ENCODE measurements at regions not wholly inside any gene's neighbourhood (a gene's known extent, or its start where the extent isn't known, plus 50 kb on each side); places are given as distances from the start of the nearest gene placed in this dataset.

- no peaks in the 10 kb centered on the region for H3K4me1 Mint-ChIP-seq (ENCODE audit: unreplicated experiment)
- no peak overlapping the region for H3K27ac Mint-ChIP-seq (ENCODE audit: unreplicated experiment)
Observed at GRCh38 chr4:33751050-33751449, 2493.3 kb downstream of the ARAP2 start.

GRCh38 chr4:33772582-33772981, 2471.7 kb downstream of the ARAP2 start:
- no peaks in the 10 kb centered on the region for H3K4me1 Mint-ChIP-seq (ENCODE audit: unreplicated experiment)
- H3K4me3 Mint-ChIP-seq (ENCODE audit: unreplicated experiment), result no peak overlapping the region
- no peak for TF ChIP-seq CTCF (IDR thresholded peaks at IDR 0.05; ENCODE audit: unreplicated experiment)
- no peak for DNase-seq (ENCODE audit: low spot score)
- no peaks in the 10 kb centered on the region for H3K9me3 Mint-ChIP-seq (ENCODE audit: unreplicated experiment)
- no peak overlapping the region for H3K27ac Mint-ChIP-seq (ENCODE audit: unreplicated experiment)
- H3K27me3 Mint-ChIP-seq (ENCODE audit: unreplicated experiment), result no peaks in the 10 kb centered on the region
- H3K36me3 Mint-ChIP-seq (ENCODE audit: low read depth, unreplicated experiment), result no peaks in the 10 kb centered on the region

More at GRCh38 chr4:33751050-33751449, 2493.3 kb downstream of the ARAP2 start:
- H3K4me3 Mint-ChIP-seq (ENCODE audit: unreplicated experiment), result no peak overlapping the region
- no peaks in the 10 kb centered on the region for H3K27me3 Mint-ChIP-seq (ENCODE audit: unreplicated experiment)
- no peaks in the 10 kb centered on the region for H3K9me3 Mint-ChIP-seq (ENCODE audit: unreplicated experiment)
- DNase-seq (ENCODE audit: low spot score), result no peak
- no peaks in the 10 kb centered on the region for H3K36me3 Mint-ChIP-seq (ENCODE audit: low read depth, unreplicated experiment)
- no peak for TF ChIP-seq CTCF (IDR thresholded peaks at IDR 0.05; ENCODE audit: unreplicated experiment)

- no peak for TF ChIP-seq CTCF (IDR thresholded peaks at IDR 0.05; ENCODE audit: unreplicated experiment)
- Mint-ChIP-seq H3K4me1 (ENCODE audit: unreplicated experiment) (no peaks in the 10 kb centered on the region), H3K27ac (ENCODE audit: unreplicated experiment) (no peak overlapping the region), H3K4me3 (ENCODE audit: unreplicated experiment) (no peak overlapping the region), H3K36me3 (ENCODE audit: low read depth, unreplicated experiment) (no peaks in the 10 kb centered on the region), H3K9me3 (ENCODE audit: unreplicated experiment) (no peaks in the 10 kb centered on the region), H3K27me3 (ENCODE audit: unreplicated experiment) (no peaks in the 10 kb centered on the region)
- DNase-seq (ENCODE audit: low spot score), result no peak
Observed at GRCh38 chr4:33780952-33781791, 2463.1 kb downstream of the ARAP2 start.

GRCh38 chr4:33785843-33786242, 2458.5 kb downstream of the ARAP2 start:
- Mint-ChIP-seq H3K9me3 (ENCODE audit: unreplicated experiment) (no peaks in the 10 kb centered on the region), H3K36me3 (ENCODE audit: low read depth, unreplicated experiment) (no peaks in the 10 kb centered on the region), H3K27ac (ENCODE audit: unreplicated experiment) (no peak overlapping the region), H3K4me3 (ENCODE audit: unreplicated experiment) (no peak overlapping the region), H3K27me3 (ENCODE audit: unreplicated experiment) (no peaks in the 10 kb centered on the region), H3K4me1 (ENCODE audit: unreplicated experiment) (no peaks in the 10 kb centered on the region)
- no peak for DNase-seq (ENCODE audit: low spot score)
- TF ChIP-seq CTCF (IDR thresholded peaks at IDR 0.05; ENCODE audit: unreplicated experiment), result no peak

- H3K9me3 Mint-ChIP-seq (ENCODE audit: unreplicated experiment), result no peaks in the 10 kb centered on the region
- no peaks in the 10 kb centered on the region for H3K27me3 Mint-ChIP-seq (ENCODE audit: unreplicated experiment)
- H3K27ac Mint-ChIP-seq (ENCODE audit: unreplicated experiment), result no peak overlapping the region
- no peaks in the 10 kb centered on the region for H3K4me1 Mint-ChIP-seq (ENCODE audit: unreplicated experiment)
- no peaks in the 10 kb centered on the region for H3K36me3 Mint-ChIP-seq (ENCODE audit: low read depth, unreplicated experiment)
- TF ChIP-seq CTCF (IDR thresholded peaks at IDR 0.05; ENCODE audit: unreplicated experiment), result no peak
- no peak overlapping the region for H3K4me3 Mint-ChIP-seq (ENCODE audit: unreplicated experiment)
- DNase-seq (ENCODE audit: low spot score), result no peak
Observed at GRCh38 chr4:33802578-33802977, 2441.7 kb downstream of the ARAP2 start.

All from endothelial cell (in vitro differentiated cells).